Urothelium cell line (cell line): ENCODE measurements at regions not wholly inside any gene's neighbourhood (a gene's known extent, or its start where the extent isn't known, plus 50 kb on each side); places are given as distances from the start of the nearest gene placed in this dataset.
"Not testable (repeated sequence)": the region's sequence is repeated elsewhere in the genome, so short reads cannot be mapped to it uniquely, and the experiment has no call there.

Experiments
- DNase-seq: peaks from one replicate; pipeline ENCODE4 v3.0.0; 2011; ENCODE audit warnings: low spot score, mixed read lengths
- FAIRE-seq: peaks from 2 replicates; lab custom pipeline; 2011; peaks lifted over from hg19 to GRCh38; lab: Jason Lieb, UNC

- no peak for FAIRE-seq
- DNase-seq: no peak
Observed at GRCh38 chr13:40026741-40027140, 371.3 kb downstream of the COG6 start.

DNA sequence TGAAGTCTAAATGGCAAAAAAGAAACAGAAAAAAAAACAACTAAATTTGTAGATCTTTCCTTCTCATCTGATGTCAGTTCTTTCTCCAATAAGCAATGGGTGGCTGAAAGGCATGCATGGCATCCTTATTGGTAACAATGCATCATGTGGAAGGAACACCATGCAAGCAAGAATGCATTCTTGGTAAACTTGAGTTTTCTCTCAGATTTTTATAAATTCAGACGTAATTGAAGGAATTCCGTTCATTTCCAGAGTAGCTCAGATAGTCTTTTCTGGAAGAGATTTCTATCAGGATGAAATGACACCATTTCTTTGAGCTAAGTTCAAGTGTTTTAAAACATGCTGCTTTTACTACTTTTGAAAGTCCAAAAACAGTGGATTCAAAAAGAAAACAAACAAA is 373.0 kb downstream of the COG6 start:
- no peak for FAIRE-seq
- no peak for DNase-seq

GRCh38 chr13:40031031-40031430 is 375.6 kb downstream of the COG6 start:
- DNase-seq (peak; percentile 30), FAIRE-seq (no peak)

- no peak for FAIRE-seq
- DNase-seq: no peak
Observed at GRCh38 chr13:40039061-40039460, 383.6 kb downstream of the COG6 start.

DNA sequence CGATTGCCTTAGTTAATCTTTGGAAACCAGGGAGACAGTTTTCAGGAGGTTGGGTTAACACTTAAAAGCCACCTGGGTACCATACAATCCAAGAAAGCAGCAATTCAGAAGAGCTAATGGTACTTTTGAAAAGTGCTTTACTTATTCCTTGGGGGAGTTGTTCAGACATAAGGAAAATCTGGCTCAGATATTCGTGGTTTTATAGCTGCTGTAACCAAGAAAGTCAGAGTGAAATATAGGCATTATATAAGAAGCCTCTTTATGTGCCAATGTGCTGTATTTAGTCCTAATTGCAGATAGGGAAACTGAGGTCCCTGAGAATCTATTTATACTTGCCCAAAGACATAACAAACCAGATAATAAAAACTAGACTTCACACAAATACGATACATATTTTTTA is 387.5 kb downstream of the COG6 start:
- no peak for DNase-seq
- no peak for FAIRE-seq

DNA sequence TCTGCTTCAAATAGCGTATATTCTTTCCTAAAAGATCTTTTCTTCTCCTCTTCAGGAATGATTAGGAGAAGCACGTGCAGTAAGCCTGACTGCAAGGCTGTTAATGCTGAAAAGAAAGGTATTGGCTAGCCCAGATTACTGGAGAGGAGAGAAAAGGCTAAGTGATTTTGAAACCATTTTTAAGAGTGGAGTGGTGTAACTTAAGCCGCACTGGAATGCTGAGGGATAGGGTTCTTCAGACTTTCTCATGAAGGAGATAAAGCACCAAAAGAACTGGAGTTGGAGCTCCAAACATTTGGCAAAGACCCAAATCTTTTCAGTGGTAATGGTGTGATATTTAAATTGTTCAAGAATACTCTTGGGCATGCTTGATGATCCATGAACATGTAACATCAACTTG is 388.3 kb downstream of the COG6 start:
- no peak for DNase-seq
- FAIRE-seq: no peak

GRCh38 chr13:40047322-40047771 is 391.9 kb downstream of the COG6 start:
- DNase-seq: no peak
- no peak for FAIRE-seq

DNA sequence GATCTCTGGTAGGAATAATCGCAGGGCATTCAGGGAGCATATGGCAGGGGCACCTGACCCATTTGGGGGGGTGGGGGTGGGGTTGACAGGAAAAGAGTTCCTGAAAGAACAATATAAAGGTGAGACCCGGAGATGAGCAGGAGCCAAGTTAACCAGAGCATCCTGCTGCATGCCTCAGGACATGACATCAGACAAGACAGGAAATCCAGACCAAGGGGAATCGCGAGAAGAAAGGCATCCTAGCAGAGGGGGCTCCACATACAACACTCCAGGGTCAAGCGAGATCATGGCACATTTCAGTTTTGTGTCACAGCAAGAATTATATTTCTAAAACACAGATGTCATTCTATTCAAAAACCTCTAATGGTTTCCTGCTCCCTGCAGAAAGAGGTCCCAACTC is 393.1 kb downstream of the COG6 start:
- DNase-seq (no peak), FAIRE-seq (no peak)

GRCh38 chr13:40052954-40053353 is 397.5 kb downstream of the COG6 start:
- no peak for FAIRE-seq
- no peak for DNase-seq

GRCh38 chr13:40053401-40053800 is 397.9 kb downstream of the COG6 start:
- DNase-seq (no peak), FAIRE-seq (no peak)

DNA sequence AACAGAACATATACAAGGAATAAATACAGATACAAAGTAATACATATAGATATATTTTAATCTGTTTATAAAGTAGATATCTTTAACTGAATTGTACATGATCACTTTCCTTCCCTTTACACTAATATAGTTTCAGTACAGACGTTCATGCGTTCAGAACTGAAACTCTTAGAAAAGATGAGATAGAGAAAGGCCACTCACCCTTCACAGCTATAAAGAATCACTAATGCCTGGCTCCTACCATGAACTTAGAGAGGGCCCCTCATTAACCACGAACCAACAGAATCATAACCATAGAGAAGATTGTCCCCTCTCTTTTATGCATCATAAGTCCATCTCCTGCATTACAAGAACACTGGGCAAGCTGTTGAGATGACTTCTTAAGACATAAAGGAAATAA is 399.0 kb downstream of the COG6 start:
- not testable (repeated sequence) for DNase-seq, FAIRE-seq

GRCh38 chr13:40056898-40057619 is 401.6 kb downstream of the COG6 start:
- DNase-seq (no peak), FAIRE-seq (no peak)

DNA sequence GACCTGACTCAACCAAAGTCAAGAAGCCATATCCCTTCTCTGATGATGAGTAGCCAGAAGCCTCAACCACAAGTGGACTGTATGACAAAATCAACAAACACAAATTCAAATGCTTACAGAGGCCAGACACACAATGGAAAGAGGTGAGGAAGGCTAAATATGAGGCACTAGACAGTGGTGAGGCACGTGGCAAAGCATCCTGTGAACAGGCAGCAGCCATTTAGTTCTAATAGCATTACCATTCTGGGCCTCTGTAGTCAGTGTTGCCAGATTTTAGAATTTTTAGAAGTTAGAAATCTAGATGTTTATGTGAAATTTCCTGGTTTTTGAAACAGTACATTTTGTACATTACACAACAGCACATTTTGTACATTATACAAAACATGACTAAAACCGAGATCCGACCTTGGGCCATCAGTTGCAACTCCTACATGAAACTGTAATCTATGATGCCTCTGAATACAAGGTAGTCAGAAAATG is 403.3 kb downstream of the COG6 start:
- DNase-seq (no peak), FAIRE-seq (no peak)

DNA sequence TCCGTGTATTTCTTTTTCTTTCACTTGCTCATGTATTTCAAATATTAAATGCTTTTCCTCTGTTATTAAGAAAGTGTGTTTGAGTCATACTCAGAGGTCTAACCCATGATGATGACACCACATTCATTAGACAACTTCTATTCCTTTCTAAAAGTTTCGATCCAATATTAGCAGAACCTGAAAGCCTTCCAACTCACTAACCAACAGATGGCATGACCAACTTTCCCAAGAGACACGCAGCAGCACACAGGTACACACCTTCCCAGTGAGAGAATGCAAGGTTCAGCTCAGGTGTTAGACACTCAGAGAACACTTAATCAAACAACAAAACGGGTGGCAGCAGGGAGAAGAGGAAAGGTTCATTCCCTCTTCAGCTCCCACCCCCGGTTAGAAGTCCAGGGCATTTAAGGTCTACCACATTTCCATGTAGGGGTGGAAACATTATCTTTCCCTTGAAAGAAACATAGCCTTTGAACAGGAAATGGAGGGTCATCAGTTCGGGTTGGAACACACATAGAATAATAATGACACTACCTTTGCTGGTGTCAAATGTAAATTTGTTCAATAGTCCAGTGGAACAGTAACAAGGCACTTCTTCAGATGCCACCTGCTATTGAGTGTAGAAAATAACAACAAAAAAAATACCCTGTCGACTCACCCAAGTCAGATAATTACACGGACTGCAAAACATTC is 404.2 kb downstream of the COG6 start:
- DNase-seq (no peak), FAIRE-seq (no peak)

DNA sequence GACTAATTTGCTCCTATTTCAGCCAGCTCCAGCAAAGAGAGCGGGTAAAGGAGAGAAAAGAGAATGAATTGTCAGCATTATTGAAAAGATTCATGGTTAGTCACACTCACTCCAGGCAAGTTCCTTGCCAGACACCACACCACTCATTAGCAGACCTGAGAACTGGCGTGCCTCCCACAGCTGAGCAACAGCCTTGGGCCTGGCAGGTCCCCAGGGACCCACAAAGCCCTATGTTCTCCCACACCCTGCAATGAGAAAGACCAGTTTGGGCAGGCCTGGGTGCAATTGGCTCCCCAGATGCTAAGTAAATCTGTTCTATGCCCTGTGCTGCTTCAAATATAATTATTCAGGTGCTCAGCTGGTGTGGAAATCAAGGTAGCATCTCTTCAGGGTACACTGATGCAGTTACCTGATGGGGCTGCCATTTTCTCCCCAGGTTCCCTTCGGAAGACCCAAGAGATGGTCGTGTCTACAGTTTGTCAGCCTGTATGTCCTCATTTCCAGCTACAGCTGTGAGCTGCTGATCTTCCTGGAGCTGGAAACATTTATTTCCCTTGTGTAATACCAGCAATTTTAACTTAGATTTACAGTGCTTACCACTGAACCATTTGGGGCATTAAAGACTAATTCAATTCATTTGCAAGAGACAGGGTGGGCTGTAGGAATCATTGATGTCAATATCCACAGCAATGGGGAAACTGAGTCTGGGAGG is 405.0 kb downstream of the COG6 start:
- DNase-seq (peak; percentile 25), FAIRE-seq (no peak)

DNA sequence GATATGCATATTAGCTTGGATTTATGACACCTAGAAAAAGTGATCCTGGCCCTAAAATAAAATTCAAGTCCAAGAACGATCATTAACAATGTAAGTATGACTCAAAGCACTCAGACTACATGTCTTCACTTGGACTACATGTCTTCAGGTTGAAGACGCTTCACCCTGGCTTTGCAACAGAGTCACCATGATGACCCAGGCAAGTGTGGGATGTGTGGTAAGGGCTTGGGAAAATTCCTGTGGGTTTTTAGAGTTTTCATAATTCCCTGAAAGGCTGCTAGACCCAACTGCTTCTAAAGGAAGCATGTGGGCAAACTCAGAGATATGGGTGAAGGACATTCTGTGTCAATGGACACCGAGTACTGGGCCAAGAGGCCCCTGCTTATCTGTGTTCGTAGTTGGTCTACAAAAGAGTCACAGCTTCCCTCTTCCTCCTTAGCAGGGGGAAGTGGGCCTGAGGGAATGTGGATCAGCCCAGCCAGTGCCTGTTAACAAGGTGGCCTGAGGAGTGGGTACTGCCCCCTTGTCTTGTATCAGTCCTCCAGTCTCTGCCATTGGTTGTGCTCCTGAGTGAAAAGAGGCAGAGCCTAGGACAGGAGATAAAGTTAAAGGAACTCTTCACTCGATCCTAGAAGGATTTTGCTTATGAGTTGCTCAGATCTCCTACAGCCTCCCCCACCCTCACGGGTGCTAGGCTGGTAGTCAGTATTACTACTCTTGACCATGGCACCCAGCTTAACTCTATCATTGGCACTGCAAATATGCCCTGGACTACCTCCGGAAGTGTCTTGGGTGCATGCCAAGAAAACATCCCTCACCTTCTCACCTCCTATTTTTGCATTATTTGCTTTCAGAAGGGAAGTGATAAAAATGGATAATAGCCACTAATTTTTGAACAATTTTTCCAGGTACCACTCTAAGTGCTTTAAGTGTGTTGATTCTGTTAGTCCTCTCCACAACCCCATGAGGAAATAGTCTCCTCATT is 406.3 kb downstream of the COG6 start:
- FAIRE-seq (no peak), DNase-seq (no peak)

DNA sequence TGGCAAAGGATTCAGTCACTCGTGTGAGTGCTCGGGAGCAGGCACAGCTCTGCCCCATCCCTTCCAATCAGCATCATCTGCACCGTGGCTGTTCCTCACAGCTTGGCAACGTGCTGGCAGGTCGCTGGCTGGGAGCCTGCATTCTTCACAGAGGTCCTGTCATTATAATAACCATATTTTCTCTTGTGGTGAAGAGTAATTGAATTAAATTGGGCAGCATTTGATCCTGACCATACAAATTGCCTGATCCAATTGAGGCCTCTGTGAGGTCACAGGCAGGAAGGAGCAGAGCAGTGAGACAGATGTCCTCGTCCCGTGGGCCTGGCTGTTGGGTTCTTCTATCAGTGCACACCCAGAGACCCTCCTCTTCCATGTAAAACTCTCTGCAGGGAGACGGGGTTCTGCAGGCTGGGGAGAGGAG is 407.8 kb downstream of the COG6 start:
- FAIRE-seq (no peak), DNase-seq (no peak)

DNA sequence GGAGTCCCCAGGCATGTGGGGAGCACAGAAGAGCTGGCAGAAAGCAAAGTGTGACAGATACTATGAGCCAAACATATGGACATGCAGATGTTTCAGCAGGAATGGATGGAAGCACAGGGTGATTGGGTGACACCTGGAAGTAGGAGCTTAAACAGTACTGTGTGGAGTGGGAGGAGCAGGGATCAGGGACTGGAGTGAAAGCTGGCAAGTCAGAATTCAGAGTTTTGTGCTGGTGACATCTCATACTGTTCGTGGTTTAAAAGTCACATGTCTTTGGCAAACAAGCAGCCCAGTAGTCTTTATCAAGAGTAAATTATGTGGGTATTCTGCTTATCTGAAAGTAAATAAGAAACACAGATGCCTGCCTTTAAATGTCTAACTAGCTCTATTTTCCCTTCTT is 408.2 kb downstream of the COG6 start:
- DNase-seq: no peak
- no peak for FAIRE-seq

GRCh38 chr13:40064154-40065097 is 409.0 kb downstream of the COG6 start:
- peak; percentile 47 for DNase-seq
- FAIRE-seq: no peak
